ENCODE measurements at regions not wholly inside any gene's neighbourhood (a gene's known extent, or its start where the extent isn't known, plus 50 kb on each side); places are given as distances from the start of the nearest gene placed in this dataset.
A peak's percentile ranks its signal among the peaks of the same experiment; 100 is the strongest.

GRCh38 chr2:72051204-72051603, 96.5 kb downstream of the CYP26B1 start:
- Histone ChIP-seq H3K9me3 (ENCODE audit: low read depth) (no peaks in the 10 kb centered on the region), H3K4me3 (no peak overlapping the region), H3K27ac (no peak overlapping the region), H3K4me1 (ENCODE audit: low read depth) (no peaks in the 10 kb centered on the region), H3K27me3 (no peaks in the 10 kb centered on the region), H3K36me3 (no peaks in the 10 kb centered on the region)
- DNase-seq (ENCODE audit: low read depth in 1 of 2, low spot score in 1 of 2): no peak
- no peak for TF ChIP-seq CTCF (IDR thresholded peaks at IDR 0.05; ENCODE audit: low read depth, low read length)

- H3K4me3 ChIP-seq: no peak overlapping the region
- no peak for DNase-seq (ENCODE audit: low read depth in 1 of 2, low spot score in 1 of 2)
- H3K9me3 ChIP-seq (ENCODE audit: low read depth): no peaks in the 10 kb centered on the region
- H3K27me3 ChIP-seq: no peaks in the 10 kb centered on the region
- no peak overlapping the region for H3K27ac ChIP-seq
- TF ChIP-seq CTCF (IDR thresholded peaks at IDR 0.05; ENCODE audit: low read depth, low read length): no peak
- no peaks in the 10 kb centered on the region for H3K36me3 ChIP-seq
- no peaks in the 10 kb centered on the region for H3K4me1 ChIP-seq (ENCODE audit: low read depth)
These were observed 96.9 kb downstream of the CYP26B1 start for GRCh38 chr2:72050734-72051133.

GRCh38 chr2:72048881-72049477, 98.7 kb downstream of the CYP26B1 start:
- TF ChIP-seq CTCF (IDR thresholded peaks at IDR 0.05; ENCODE audit: low read depth, low read length): no peak
- Histone ChIP-seq H3K36me3 (no peaks in the 10 kb centered on the region), H3K4me3 (no peak overlapping the region)

GRCh38 chr2:72043985-72044384, 103.7 kb downstream of the CYP26B1 start:
- no peaks in the 10 kb centered on the region for H3K27me3 ChIP-seq
- TF ChIP-seq CTCF (IDR thresholded peaks at IDR 0.05; ENCODE audit: low read depth, low read length): no peak
- H3K4me3 ChIP-seq: no peak overlapping the region
- H3K36me3 ChIP-seq: no peaks in the 10 kb centered on the region
- DNase-seq (ENCODE audit: low read depth in 1 of 2, low spot score in 1 of 2): no peak
- no peaks in the 10 kb centered on the region for H3K4me1 ChIP-seq (ENCODE audit: low read depth)
- no peaks in the 10 kb centered on the region for H3K9me3 ChIP-seq (ENCODE audit: low read depth)
- no peak overlapping the region for H3K27ac ChIP-seq

More at GRCh38 chr2:72048881-72049477, 98.7 kb downstream of the CYP26B1 start:
- Histone ChIP-seq H3K27me3 (no peaks in the 10 kb centered on the region), H3K4me1 (ENCODE audit: low read depth) (no peaks in the 10 kb centered on the region), H3K9me3 (ENCODE audit: low read depth) (no peaks in the 10 kb centered on the region), H3K27ac (no peak overlapping the region)
- DNase-seq (ENCODE audit: low read depth in 1 of 2, low spot score in 1 of 2): no peak

- Histone ChIP-seq H3K36me3 (no peaks in the 10 kb centered on the region), H3K9me3 (ENCODE audit: low read depth) (no peaks in the 10 kb centered on the region), H3K27ac (no peak overlapping the region), H3K4me3 (no peak overlapping the region), H3K4me1 (ENCODE audit: low read depth) (no peaks in the 10 kb centered on the region), H3K27me3 (no peaks in the 10 kb centered on the region)
- no peak for TF ChIP-seq CTCF (IDR thresholded peaks at IDR 0.05; ENCODE audit: low read depth, low read length)
- DNase-seq (ENCODE audit: low read depth in 1 of 2, low spot score in 1 of 2): peak in 1 of 2 donors; percentile 18
These were observed 106.0 kb downstream of the CYP26B1 start for GRCh38 chr2:72041638-72042111.
